GM06990 (cell line): ENCODE measurements at regions not wholly inside any gene's neighbourhood (a gene's known extent, or its start where the extent isn't known, plus 50 kb on each side); places are given as distances from the start of the nearest gene placed in this dataset.
A peak's percentile ranks its signal among the peaks of the same experiment; 100 is the strongest.

Experiments used
- DNase-seq: peaks from one replicate; pipeline ENCODE4 v3.0.0-alpha.2; 2011; ENCODE audit not compliant: insufficient read length; ENCODE audit errors: extremely low read depth
- H3K27me3 ChIP-seq: replicated peaks from 2 replicates; pipeline ENCODE4 v1.6.0; 2011; ENCODE audit warnings: low read length; ENCODE audit not compliant: control insufficient read depth, insufficient read depth
- H3K36me3 ChIP-seq: 2 replicates; pipeline ENCODE4 v1.5.1; 2011; ENCODE audit warnings: low read length; ENCODE audit not compliant: control insufficient read depth, insufficient read depth
- H3K4me3 ChIP-seq: replicated peaks from 2 replicates; pipeline ENCODE4 v1.5.1; 2011; ENCODE audit warnings: low read depth, mild to moderate bottlenecking, control low read depth, low read length
- CTCF ChIP-seq: IDR thresholded peaks from 2 replicates; pipeline ENCODE4 v1.5.1; 2011; ENCODE audit warnings: low read length, control low read depth, mild to moderate bottlenecking, inconsistent platforms; ENCODE audit not compliant: insufficient read depth, poor library complexity, severe bottlenecking

GRCh38 chr10:50936335-50936734 lies 50.9 kb upstream of the A1CF start:
- Histone ChIP-seq H3K36me3 (no peaks in the 10 kb centered on the region), H3K27me3 (no peaks in the 10 kb centered on the region), H3K4me3 (no peak overlapping the region)
- no peak for DNase-seq
- TF ChIP-seq CTCF, result no peak

GRCh38 chr10:50937230-50937907 lies 51.9 kb upstream of the A1CF start:
- DNase-seq, result no peak
- Histone ChIP-seq H3K36me3 (no peaks in the 10 kb centered on the region), H3K27me3 (no peaks in the 10 kb centered on the region), H3K4me3 (no peak overlapping the region)
- TF ChIP-seq CTCF, result peak; percentile 49

- H3K4me3 ChIP-seq, result no peak overlapping the region
- H3K27me3 ChIP-seq, result no peaks in the 10 kb centered on the region
- TF ChIP-seq CTCF, result no peak
- H3K36me3 ChIP-seq, result no peaks in the 10 kb centered on the region
- no peak for DNase-seq
Observed at GRCh38 chr10:50941629-50942028, 56.2 kb upstream of the A1CF start.

- no peak for TF ChIP-seq CTCF
- DNase-seq, result no peak
- H3K36me3 ChIP-seq, result no peaks in the 10 kb centered on the region
- H3K27me3 ChIP-seq, result no peaks in the 10 kb centered on the region
- no peak overlapping the region for H3K4me3 ChIP-seq
Observed at GRCh38 chr10:50946991-50947781, 61.8 kb upstream of the A1CF start.

- no peak overlapping the region for H3K4me3 ChIP-seq
- no peak for DNase-seq
- no peaks in the 10 kb centered on the region for H3K36me3 ChIP-seq
- no peaks in the 10 kb centered on the region for H3K27me3 ChIP-seq
- no peak for TF ChIP-seq CTCF
Observed at GRCh38 chr10:50951365-50951764, 65.9 kb upstream of the A1CF start.

GRCh38 chr10:50961297-50961696 lies 75.9 kb upstream of the A1CF start:
- Histone ChIP-seq H3K36me3 (no peaks in the 10 kb centered on the region), H3K27me3 (no peaks in the 10 kb centered on the region), H3K4me3 (no peak overlapping the region)
- DNase-seq, result no peak
- no peak for TF ChIP-seq CTCF
